H1 (cell line): ENCODE measurements at regions not wholly inside any gene's neighbourhood (a gene's known extent, or its start where the extent isn't known, plus 50 kb on each side); places are given as distances from the start of the nearest gene placed in this dataset.

ENCODE experiments used
- CTCF ChIA-PET: fragments of 300-600 bp; sonication (Branson Sonifier 250); formaldehyde crosslinking; loops from one replicate; lab custom pipeline; 2021; ENCODE audit not compliant: partially characterized antibody; lab: Charles Lee
- POLR2A ChIA-PET: fragments of 300-600 bp; sonication (Branson Sonifier 250); formaldehyde crosslinking; loops from one replicate; lab custom pipeline; 2021; ENCODE audit warnings: inconsistent platforms; ENCODE audit not compliant: partially characterized antibody; lab: Charles Lee
- DNase-seq, 2 experiments: peaks; one replicate each; pipeline versions ENCODE4 v3.0.0 to v3.0.0-alpha.2; 2010 to 2022; ENCODE audit warnings: low spot score in 2 of 2, low read depth in 1 of 2, mixed read lengths in 1 of 2
- FAIRE-seq: peaks from 2 replicates; lab custom pipeline; 2011; peaks lifted over from hg19 to GRCh38; lab: Jason Lieb, UNC
- H2AFZ ChIP-seq: 2 replicates; pipeline ENCODE4 v1.8.1; 2012; ENCODE audit warnings: low read length, inconsistent platforms
- H2AK5ac ChIP-seq: 2 replicates; pipeline ENCODE4 v1.6.1; 2013; ENCODE audit warnings: low read depth, low read length
- H2BK120ac ChIP-seq: replicated peaks from 2 replicates; pipeline ENCODE3; 2013; ENCODE audit warnings: low read depth, low read length, inconsistent platforms
- H2BK12ac ChIP-seq: 2 replicates; pipeline ENCODE4 v1.6.1; 2013; ENCODE audit warnings: low read depth, low read length
- H2BK15ac ChIP-seq: 2 replicates; pipeline ENCODE4 v1.6.1; 2013; ENCODE audit warnings: low read length
- H2BK20ac ChIP-seq: 2 replicates; pipeline ENCODE4 v1.6.1; 2013; ENCODE audit warnings: low read length
- H2BK5ac ChIP-seq: 2 replicates; pipeline ENCODE4 v1.6.1; 2013; ENCODE audit warnings: low read depth, low read length
- H3K14ac ChIP-seq: 2 replicates; pipeline ENCODE4 v1.6.1; 2013; ENCODE audit warnings: inconsistent platforms; ENCODE audit not compliant: insufficient read length
- H3K18ac ChIP-seq: 2 replicates; pipeline ENCODE4 v1.6.1; 2013; ENCODE audit warnings: low read length; ENCODE audit errors: extremely low read depth
- H3K23ac ChIP-seq: 2 replicates; pipeline ENCODE4 v1.6.1; 2013; ENCODE audit warnings: inconsistent platforms; ENCODE audit not compliant: insufficient read length
- H3K23me2 ChIP-seq: 2 replicates; pipeline ENCODE4 v1.6.1; 2013; ENCODE audit warnings: low read depth, low read length
- H3K27ac ChIP-seq: 2 replicates; pipeline ENCODE4 v1.6.1; 2011; ENCODE audit warnings: low read depth, low read length, inconsistent platforms
- H3K27me3 ChIP-seq, 4 experiments: replicated peaks in 1 of 4; 1 replicate in 1 of 4; 2 replicates in 3 of 4; pipeline versions ENCODE4 v1.6.1 to v1.8.1; 2011 to 2013; ENCODE audit warnings: low read length in 3 of 4, mild to moderate bottlenecking in 3 of 4, inconsistent platforms in 2 of 4, mixed read lengths in 2 of 4, moderate library complexity in 1 of 4; ENCODE audit not compliant: control insufficient read depth in 3 of 4, insufficient read depth in 3 of 4; ENCODE audit errors: extremely low read depth in 1 of 4
- H3K36me3 ChIP-seq, 4 experiments: 2 replicates each; pipeline versions ENCODE4 v1.6.1 to v1.8.1; 2011 to 2013; ENCODE audit warnings: mild to moderate bottlenecking in 4 of 4, low read length in 3 of 4, moderate library complexity in 2 of 4, control low read depth in 1 of 4, inconsistent platforms in 1 of 4; ENCODE audit not compliant: insufficient read depth in 4 of 4, control insufficient read depth in 2 of 4
- H3K4ac ChIP-seq: replicated peaks from 2 replicates; pipeline ENCODE3; 2013; ENCODE audit warnings: low read length, low read depth, mixed read lengths, inconsistent platforms; ENCODE audit not compliant: insufficient read length
- H3K4me1 ChIP-seq, 4 experiments: replicated peaks in 1 of 4; 1 replicate in 1 of 4; 2 replicates in 3 of 4; pipeline versions ENCODE4 v1.6.1 to v1.8.1; 2011 to 2013; ENCODE audit warnings: low read length in 3 of 4, inconsistent platforms in 2 of 4, mixed read lengths in 1 of 4; ENCODE audit not compliant: insufficient read depth in 4 of 4, control insufficient read depth in 3 of 4
- H3K4me2 ChIP-seq, 2 experiments: 2 replicates each; pipeline versions ENCODE4 v1.6.1 to v1.8.1; 2011 to 2013; ENCODE audit warnings: low read depth in 2 of 2, low read length in 2 of 2, control low read depth in 1 of 2, inconsistent platforms in 1 of 2, mild to moderate bottlenecking in 1 of 2; ENCODE audit not compliant: insufficient read depth in 1 of 2
- H3K4me3 ChIP-seq, 4 experiments: fragments of 200-600, 300-600 bp in 1 of 4; sonication (generic), shearing (Covaris generic), sonication (Bioruptor Twin) in 1 of 4; 2 replicates each; pipeline versions ENCODE4 v1.5.1 to v1.8.1; 2011 to 2016; ENCODE audit warnings: low read length in 4 of 4, low read depth in 3 of 4, control low read depth in 2 of 4, inconsistent platforms in 2 of 4, mild to moderate bottlenecking in 2 of 4, mixed read lengths in 1 of 4, moderate library complexity in 1 of 4; ENCODE audit not compliant: insufficient read depth in 2 of 4; ENCODE audit errors: extremely low read depth in 1 of 4
- H3K56ac ChIP-seq: replicated peaks from 2 replicates; pipeline ENCODE3; 2013; ENCODE audit warnings: low read depth, mild to moderate bottlenecking, mixed read lengths, low read length, inconsistent platforms; ENCODE audit not compliant: insufficient read length
- H3K79me1 ChIP-seq: 2 replicates; pipeline ENCODE4 v1.6.1; 2013; ENCODE audit warnings: low read depth, low read length, control low read depth
- H3K79me2 ChIP-seq, 2 experiments: 2 replicates each; pipeline versions ENCODE4 v1.6.1 to v1.8.1; 2012 to 2013; ENCODE audit warnings: low read length in 2 of 2, mild to moderate bottlenecking in 2 of 2, inconsistent platforms in 1 of 2; ENCODE audit not compliant: insufficient read depth in 2 of 2, control insufficient read depth in 1 of 2
- H3K9ac ChIP-seq, 4 experiments: replicated peaks in 1 of 4; 1 replicate in 1 of 4; 2 replicates in 3 of 4; pipeline versions ENCODE4 v1.6.1 to v1.8.1; 2011 to 2013; ENCODE audit warnings: low read depth in 3 of 4, low read length in 3 of 4, control low read depth in 2 of 4, mild to moderate bottlenecking in 2 of 4, moderate library complexity in 2 of 4, inconsistent platforms in 1 of 4; ENCODE audit errors: extremely low read depth in 1 of 4
- H3K9me3 ChIP-seq, 2 experiments: 2 replicates each; pipeline versions ENCODE4 v1.6.1 to v1.8.1; 2012 to 2013; ENCODE audit warnings: mild to moderate bottlenecking in 2 of 2, moderate library complexity in 2 of 2, control low read depth in 1 of 2, inconsistent platforms in 1 of 2, low read depth in 1 of 2, low read length in 1 of 2, mixed read lengths in 1 of 2; ENCODE audit not compliant: insufficient read depth in 2 of 2
- H4K20me1 ChIP-seq, 2 experiments: replicated peaks in 1 of 2; 2 replicates each; pipeline versions ENCODE3 to v1.8.1; 2011 to 2013; ENCODE audit warnings: inconsistent platforms in 2 of 2, low read length in 2 of 2, mild to moderate bottlenecking in 1 of 2; ENCODE audit not compliant: insufficient read depth in 2 of 2, control insufficient read depth in 1 of 2
- H4K5ac ChIP-seq: 2 replicates; pipeline ENCODE4 v1.6.1; 2013; ENCODE audit warnings: low read length, low read depth, mixed read lengths, inconsistent platforms; ENCODE audit not compliant: insufficient read length
- H4K8ac ChIP-seq: 2 replicates; pipeline ENCODE4 v1.8.0; 2013; ENCODE audit warnings: mild to moderate bottlenecking, moderate library complexity, low read length, inconsistent platforms; ENCODE audit not compliant: insufficient read depth; ENCODE audit errors: extremely low read depth
- H4K91ac ChIP-seq: replicated peaks from 2 replicates; pipeline ENCODE3; 2013; ENCODE audit warnings: low read length, mixed read lengths, inconsistent platforms; ENCODE audit not compliant: insufficient read length
- NANOG ChIP-seq: IDR thresholded peaks from 2 replicates; pipeline ENCODE4 v1.6.1; 2011; ENCODE audit warnings: low read length, low read depth, mild to moderate bottlenecking, inconsistent platforms; ENCODE audit not compliant: insufficient read depth, poor library complexity, severe bottlenecking
- WGBS, 2 experiments: shearing (Covaris generic) in 1 of 2; methylation state at CpG; one replicate each; pipeline versions ENCODE4 v1.1.6 to v1.1.7; 2013 to 2015; ENCODE audit warnings: low lambda C conversion rate in 2 of 2, mixed read lengths in 2 of 2, inconsistent platforms in 1 of 2, low coverage in 1 of 2, missing lambda C conversion rate in 1 of 2; ENCODE audit not compliant: insufficient replicate concordance in 2 of 2, insufficient coverage in 1 of 2, insufficient read length in 1 of 2; ENCODE audit errors: extremely low coverage in 1 of 2, missing lambda C conversion rate in 1 of 2; 5-methylcytosine and 5-hydroxymethylcytosine counted together
- TF ChIP-seq, protein P1 (sequence below): IDR thresholded peaks from 2 replicates; pipeline ENCODE4 v1.6.1; 2012; ENCODE audit warnings: inconsistent platforms

DNA sequence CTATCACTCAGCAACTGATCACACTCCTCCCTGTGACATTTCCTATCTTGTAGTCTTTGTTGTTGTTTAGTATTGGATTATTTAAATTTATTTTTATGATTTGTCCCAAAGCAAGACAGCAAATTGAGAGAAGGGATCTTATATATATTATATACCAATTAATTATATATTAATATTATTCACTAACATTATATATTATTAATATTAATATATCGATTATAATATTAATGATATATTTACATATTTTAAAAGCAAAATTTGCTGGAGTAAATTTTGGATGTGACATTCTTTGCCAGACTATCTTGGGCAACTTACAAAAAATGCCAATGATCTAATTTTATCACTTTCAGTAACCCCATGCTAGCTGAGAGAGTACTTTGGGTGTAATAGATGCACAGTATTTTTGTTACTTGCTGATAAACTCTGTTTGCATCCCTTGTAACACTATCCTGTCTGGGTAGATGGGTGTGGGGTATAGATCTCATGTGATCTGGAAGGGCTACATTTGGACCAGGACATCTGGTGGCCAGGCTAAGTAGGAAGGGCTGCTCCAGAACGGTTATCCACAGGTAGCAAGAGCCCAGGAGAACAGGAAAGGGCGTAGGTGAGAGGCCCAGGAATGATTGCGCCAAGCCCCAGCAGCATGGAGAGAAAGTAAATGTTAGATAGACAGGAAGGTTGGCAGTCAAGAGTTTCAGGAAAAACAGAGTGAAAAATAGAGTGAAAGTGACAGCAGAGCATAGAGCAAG, 608.6 kb upstream of the KIRREL3 start:
- H3K79me1 ChIP-seq = no peaks in the 10 kb centered on the region
- H3K4me1 ChIP-seq = peaks cover 0 to 3% (median 1%) of the 10 kb centered on the region in 4 experiments; a peak in 2 of 7 replicates
- H3K14ac ChIP-seq = no peak overlapping the region
- H2BK5ac ChIP-seq = no peak overlapping the region
- H3K18ac ChIP-seq = no peak overlapping the region
- 98% methylated on average over 4 of the region's 4 CpGs; no CpG with 5 or more reads in 1 of the 2 experiments for WGBS, 2 experiments
- no peak overlapping the region for H3K4me3 ChIP-seq
- no peak overlapping the region for H3K27ac ChIP-seq
- H4K5ac ChIP-seq = no peak overlapping the region
- no peak overlapping the region for H2BK20ac ChIP-seq
- no peaks in the 10 kb centered on the region for H3K36me3 ChIP-seq
- CTCF ChIA-PET = no interaction called here
- H3K27me3 ChIP-seq = no peaks in the 10 kb centered on the region
- FAIRE-seq = no peak
- no peak overlapping the region for H4K91ac ChIP-seq
- no peak overlapping the region for H2AK5ac ChIP-seq
- DNase-seq = no peak
- TF ChIP-seq, protein P1, sequence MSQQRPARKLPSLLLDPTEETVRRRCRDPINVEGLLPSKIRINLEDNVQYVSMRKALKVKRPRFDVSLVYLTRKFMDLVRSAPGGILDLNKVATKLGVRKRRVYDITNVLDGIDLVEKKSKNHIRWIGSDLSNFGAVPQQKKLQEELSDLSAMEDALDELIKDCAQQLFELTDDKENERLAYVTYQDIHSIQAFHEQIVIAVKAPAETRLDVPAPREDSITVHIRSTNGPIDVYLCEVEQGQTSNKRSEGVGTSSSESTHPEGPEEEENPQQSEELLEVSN = no peak
- no peak for TF ChIP-seq NANOG
- TF ChIP-seq, all 59 proteins: peak for 0
- Histone ChIP-seq H2BK120ac (no peak overlapping the region), H2BK12ac (no peak overlapping the region), H3K23me2 (no peaks in the 10 kb centered on the region), H2AFZ (no peak overlapping the region), H4K8ac (no peak overlapping the region), H3K56ac (no peak overlapping the region), H3K23ac (no peak overlapping the region), H3K9ac (no peak overlapping the region), H3K4me2 (no peak overlapping the region), H3K79me2 (no peaks in the 10 kb centered on the region), H3K9me3 (no peaks in the 10 kb centered on the region), H4K20me1 (no peaks in the 10 kb centered on the region), H2BK15ac (no peak overlapping the region), H3K4ac (no peak overlapping the region)
- POLR2A ChIA-PET = no interaction called here
